Vagina (tissue), 2 donors: ENCODE measurements at regions not wholly inside any gene's neighbourhood (a gene's known extent, or its start where the extent isn't known, plus 50 kb on each side); places are given as distances from the start of the nearest gene placed in this dataset.

Source experiments
- POLR2A ChIP-seq, 2 donors: fragments of 450-650 bp; IDR thresholded peaks; one replicate each; pipeline ENCODE4 v1.6.1; 2017; ENCODE audit warnings: antibody characterized with exemption in 2 of 2, mild to moderate bottlenecking in 2 of 2, moderate library complexity in 2 of 2
- POLR2AphosphoS5 ChIP-seq, 2 donors: sonication (generic); formaldehyde crosslinking; IDR thresholded peaks; one replicate each; pipeline ENCODE4 v1.9.0; 2017; ENCODE audit warnings: antibody characterized with exemption in 2 of 2, mild to moderate bottlenecking in 2 of 2, low read depth in 1 of 2; ENCODE audit not compliant: insufficient read depth in 1 of 2
- TF ChIP-seq, protein P1 (sequence below), 3 experiments: fragments of 450-650 bp in 2 of 3; fragments of 200-600 bp in 1 of 3; sonication (generic) in 1 of 3; IDR thresholded peaks; one replicate each; pipeline ENCODE4 v1.5.1; 2017 to 2019; ENCODE audit warnings: antibody characterized with exemption in 3 of 3, mild to moderate bottlenecking in 2 of 3, moderate library complexity in 2 of 3

- TF ChIP-seq, protein P1, sequence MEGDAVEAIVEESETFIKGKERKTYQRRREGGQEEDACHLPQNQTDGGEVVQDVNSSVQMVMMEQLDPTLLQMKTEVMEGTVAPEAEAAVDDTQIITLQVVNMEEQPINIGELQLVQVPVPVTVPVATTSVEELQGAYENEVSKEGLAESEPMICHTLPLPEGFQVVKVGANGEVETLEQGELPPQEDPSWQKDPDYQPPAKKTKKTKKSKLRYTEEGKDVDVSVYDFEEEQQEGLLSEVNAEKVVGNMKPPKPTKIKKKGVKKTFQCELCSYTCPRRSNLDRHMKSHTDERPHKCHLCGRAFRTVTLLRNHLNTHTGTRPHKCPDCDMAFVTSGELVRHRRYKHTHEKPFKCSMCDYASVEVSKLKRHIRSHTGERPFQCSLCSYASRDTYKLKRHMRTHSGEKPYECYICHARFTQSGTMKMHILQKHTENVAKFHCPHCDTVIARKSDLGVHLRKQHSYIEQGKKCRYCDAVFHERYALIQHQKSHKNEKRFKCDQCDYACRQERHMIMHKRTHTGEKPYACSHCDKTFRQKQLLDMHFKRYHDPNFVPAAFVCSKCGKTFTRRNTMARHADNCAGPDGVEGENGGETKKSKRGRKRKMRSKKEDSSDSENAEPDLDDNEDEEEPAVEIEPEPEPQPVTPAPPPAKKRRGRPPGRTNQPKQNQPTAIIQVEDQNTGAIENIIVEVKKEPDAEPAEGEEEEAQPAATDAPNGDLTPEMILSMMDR (IDR thresholded peaks at IDR 0.05): no peak
- TF ChIP-seq POLR2A (IDR thresholded peaks at IDR 0.05): no peak
- TF ChIP-seq POLR2AphosphoS5 (IDR thresholded peaks at IDR 0.05; ENCODE audit: insufficient read depth in 1 of 2, low read depth in 1 of 2): no peak
These were observed 674.3 kb upstream of the AMOT start for GRCh38 chrX:113514906-113515305.
